IMR-90 (cell line): ENCODE measurements at regions not wholly inside any gene's neighbourhood (a gene's known extent, or its start where the extent isn't known, plus 50 kb on each side); places are given as distances from the start of the nearest gene placed in this dataset.

ENCODE experiments used
- ATAC-seq: fragments of 200-7000 bp; cut with Tn5 transposase; 2 replicates; pipeline ENCODE4 v1.9.1; 2020; ENCODE audit warnings: low read depth, mild to moderate bottlenecking, moderate library complexity
- BruUV-seq: library from RNA; stranded (reverse); fragments of 400-500 nt; replicated peaks from 2 replicates; lab custom pipeline; 2021; lab: Mats Ljungman, UMichigan
- CTCF ChIA-PET: fragments of 300-600 bp; formaldehyde crosslinking; extraction: SDS; loops from one replicate; lab custom pipeline; 2021; ENCODE audit warnings: antibody characterized with exemption; lab: Yijun Ruan, JAX
- POLR2A ChIA-PET: fragments of 300-600 bp; sonication (Branson Sonifier 250); formaldehyde crosslinking; loops from one replicate; lab custom pipeline; 2022; ENCODE audit warnings: antibody characterized with exemption; ENCODE audit not compliant: unreplicated experiment; lab: Charles Lee
- DNase-seq: peaks from one replicate; pipeline ENCODE4 v3.0.0; 2013
- H2AFZ ChIP-seq: replicated peaks from 2 replicates; pipeline ENCODE3; 2013; ENCODE audit warnings: low read length, mild to moderate bottlenecking; ENCODE audit not compliant: poor library complexity
- H2AK5ac ChIP-seq: 2 replicates; pipeline ENCODE4 v1.6.1; 2013; ENCODE audit warnings: low read depth, low read length, inconsistent platforms
- H2AK9ac ChIP-seq: replicated peaks from 2 replicates; pipeline ENCODE3; 2013; ENCODE audit warnings: mild to moderate bottlenecking, low read depth, low read length, moderate library complexity; ENCODE audit not compliant: poor library complexity
- H2BK120ac ChIP-seq: 2 replicates; pipeline ENCODE4 v1.6.1; 2013; ENCODE audit warnings: low read depth, low read length, inconsistent platforms
- H2BK15ac ChIP-seq: 3 replicates; pipeline ENCODE4 v1.6.1; 2013; ENCODE audit warnings: low read depth, low read length, inconsistent platforms
- H2BK20ac ChIP-seq: 2 replicates; pipeline ENCODE4 v1.6.1; 2013; ENCODE audit warnings: low read depth, mild to moderate bottlenecking, inconsistent platforms, low read length, moderate library complexity
- H2BK5ac ChIP-seq: 2 replicates; pipeline ENCODE4 v1.6.1; 2013; ENCODE audit warnings: mild to moderate bottlenecking, low read depth, low read length, inconsistent platforms; ENCODE audit not compliant: poor library complexity, severe bottlenecking
- H3K14ac ChIP-seq: replicated peaks from 2 replicates; pipeline ENCODE4 v1.6.1; 2013; ENCODE audit warnings: low read depth, low read length, inconsistent platforms
- H3K18ac ChIP-seq: 2 replicates; pipeline ENCODE4 v1.6.1; 2013; ENCODE audit warnings: low read depth, low read length, control low read depth
- H3K23ac ChIP-seq: 2 replicates; pipeline ENCODE4 v1.6.1; 2013; ENCODE audit warnings: low read depth, low read length, inconsistent platforms
- H3K27ac ChIP-seq: 2 replicates; pipeline ENCODE4 v1.5.1; 2013; ENCODE audit warnings: mild to moderate bottlenecking, control low read depth, low read length; ENCODE audit not compliant: insufficient read depth
- H3K27me3 ChIP-seq: 2 replicates; pipeline ENCODE4 v1.6.1; 2013; ENCODE audit warnings: low read length; ENCODE audit not compliant: control insufficient read depth, insufficient read depth
- H3K36me3 ChIP-seq: 2 replicates; pipeline ENCODE4 v1.6.1; 2013; ENCODE audit warnings: low read length, mixed read lengths; ENCODE audit not compliant: control insufficient read depth, insufficient read depth
- H3K4ac ChIP-seq: 2 replicates; pipeline ENCODE4 v1.6.1; 2013; ENCODE audit warnings: low read depth, low read length, inconsistent platforms
- H3K4me1 ChIP-seq: 2 replicates; pipeline ENCODE4 v1.6.1; 2013; ENCODE audit warnings: low read length, mixed read lengths; ENCODE audit not compliant: control insufficient read depth, insufficient read depth
- H3K4me2 ChIP-seq: 2 replicates; pipeline ENCODE4 v1.6.1; 2013; ENCODE audit warnings: low read depth, mild to moderate bottlenecking, control low read depth, low read length, moderate library complexity
- H3K4me3 ChIP-seq: 2 replicates; pipeline ENCODE4 v1.5.1; 2013; ENCODE audit warnings: low read depth, mild to moderate bottlenecking, control low read depth, low read length, moderate library complexity; ENCODE audit not compliant: insufficient read depth
- H3K56ac ChIP-seq: 2 replicates; pipeline ENCODE4 v1.6.1; 2013; ENCODE audit warnings: low read length, inconsistent platforms; ENCODE audit not compliant: insufficient read depth; ENCODE audit errors: extremely low read depth
- H3K79me1 ChIP-seq, 2 experiments: 2 replicates each; pipeline ENCODE4 v1.6.1; 2013; ENCODE audit warnings: low read length in 2 of 2, inconsistent platforms in 1 of 2, low read depth in 1 of 2
- H3K9ac ChIP-seq: 2 replicates; pipeline ENCODE4 v1.6.1; 2013; ENCODE audit warnings: low read depth, low read length, control low read depth
- H3K9me1 ChIP-seq: 2 replicates; pipeline ENCODE4 v1.6.1; 2013; ENCODE audit warnings: low read length, inconsistent platforms; ENCODE audit not compliant: insufficient read depth
- H3K9me3 ChIP-seq: 2 replicates; pipeline ENCODE4 v1.6.1; 2013; ENCODE audit warnings: low read length; ENCODE audit not compliant: control insufficient read depth, insufficient read depth
- H4K20me1 ChIP-seq: 2 replicates; pipeline ENCODE4 v1.6.1; 2013; ENCODE audit warnings: low read length, inconsistent platforms; ENCODE audit not compliant: insufficient read depth
- H4K5ac ChIP-seq: 2 replicates; pipeline ENCODE4 v1.6.1; 2013; ENCODE audit warnings: mild to moderate bottlenecking, low read depth, low read length, control low read depth
- H4K8ac ChIP-seq, 2 experiments: 2 replicates each; pipeline ENCODE4 v1.6.1; 2013; ENCODE audit warnings: low read depth in 2 of 2, low read length in 2 of 2, control low read depth in 1 of 2, inconsistent platforms in 1 of 2
- H4K91ac ChIP-seq: 2 replicates; pipeline ENCODE4 v1.6.1; 2013; ENCODE audit warnings: low read depth, low read length, inconsistent platforms; ENCODE audit not compliant: insufficient read depth
- POLR2A ChIP-seq: IDR thresholded peaks from 2 replicates; pipeline ENCODE4 v1.6.1; 2012; ENCODE audit warnings: mild to moderate bottlenecking, low read depth, low read length
- SMC3 ChIP-seq: fragments of 150-350 bp; IDR thresholded peaks from 2 replicates; pipeline ENCODE4 v1.6.1; 2016; ENCODE audit warnings: low read depth, mild to moderate bottlenecking, antibody characterized with exemption, low read length, moderate library complexity
- WGBS, 2 experiments: methylation state at CpG; one replicate each; pipeline versions ENCODE4 v1.1.5 to v1.1.7; 2013; ENCODE audit warnings: missing lambda C conversion rate in 2 of 2; ENCODE audit not compliant: insufficient read length in 1 of 2; ENCODE audit errors: extremely low coverage in 2 of 2; 5-methylcytosine and 5-hydroxymethylcytosine counted together
- dilution Hi-C: fragments of 300-500 bp; cut with HindIII; formaldehyde crosslinking; loops from one replicate; pipeline ENCODE4 v1.14.3; 2018; ENCODE audit warnings: low sequenced_read_pairs; ENCODE audit not compliant: unreplicated experiment
- in situ Hi-C: fragments of 300-500 bp; cut with MboI; formaldehyde crosslinking; loops from 3 replicates; pipeline ENCODE4 v1.14.3; 2019; ENCODE audit warnings: low sequenced_read_pairs, inconsistent platforms, mixed read lengths
- intact Hi-C: fragments of 100-400 bp; cut with micrococcal nuclease; formaldehyde crosslinking; loops from 2 replicates; pipeline ENCODE4 v1.10.0; 2022

- in situ Hi-C loops: no loop called here
- DNase-seq (no peak), ATAC-seq (no peak)
- Histone ChIP-seq H3K14ac (no peak overlapping the region), H2BK5ac (no peak overlapping the region), H3K9ac (no peak overlapping the region), H4K8ac (no peak overlapping the region), H2BK120ac (no peak overlapping the region), H2BK20ac (no peak overlapping the region), H4K20me1 (no peaks in the 10 kb centered on the region), H2AK9ac (no peak overlapping the region), H3K9me1 (no peaks in the 10 kb centered on the region), H2AK5ac (no peak overlapping the region), H3K4ac (no peak overlapping the region), H4K91ac (no peak overlapping the region), H3K27me3 (no peaks in the 10 kb centered on the region), H3K9me3 (peaks cover 17% of the 10 kb centered on the region), H4K5ac (no peak overlapping the region), H3K4me1 (no peaks in the 10 kb centered on the region), H2AFZ (no peak overlapping the region), H3K36me3 (no peaks in the 10 kb centered on the region), H3K4me2 (no peak overlapping the region), H3K4me3 (no peak overlapping the region), H3K27ac (no peak overlapping the region), H3K23ac (no peak overlapping the region), H3K79me1 (no peaks in the 10 kb centered on the region), H2BK15ac (no peak overlapping the region), H3K18ac (no peak overlapping the region), H3K56ac (no peak overlapping the region)
- ChIA-PET CTCF (no interaction called here), POLR2A (no interaction called here)
- TF ChIP-seq POLR2A (no peak), SMC3 (no peak)
- intact Hi-C loops: no loop called here
- dilution Hi-C loops: no loop called here
- no CpG with 5 or more reads among the region's 7 CpGs for WGBS, 2 experiments
- BruUV-seq: no TSS peak
Measured at GRCh38 chr2:239692919-239693318, 292.1 kb upstream of the HDAC4 start.
